PFSK-1 (cell line): ENCODE measurements at regions not wholly inside any gene's neighbourhood (a gene's known extent, or its start where the extent isn't known, plus 50 kb on each side); places are given as distances from the start of the nearest gene placed in this dataset.

Experiments used
- FOXP2 ChIP-seq: optimal IDR thresholded peaks from 2 replicates; pipeline ENCODE3; 2011; ENCODE audit warnings: borderline replicate concordance, control low read depth, inconsistent platforms; ENCODE audit not compliant: insufficient read depth; ENCODE audit errors: extremely low read length, extremely low read depth
- POLR2AphosphoS5 ChIP-seq: IDR thresholded peaks from 2 replicates; pipeline ENCODE4 v1.6.1; 2012; ENCODE audit warnings: low read depth, mild to moderate bottlenecking, control low read depth, low read length, moderate library complexity
- SIN3A ChIP-seq: IDR thresholded peaks from 2 replicates; pipeline ENCODE4 v1.6.1; 2012; ENCODE audit warnings: mild to moderate bottlenecking, low read length, moderate library complexity, borderline replicate concordance; ENCODE audit not compliant: insufficient read depth
- TAF1 ChIP-seq: IDR thresholded peaks from 2 replicates; pipeline ENCODE4 v1.6.1; 2012; ENCODE audit warnings: low read length, control low read depth, borderline replicate concordance; ENCODE audit not compliant: insufficient read depth
- TF ChIP-seq, protein P1 (sequence below), 2 experiments: IDR thresholded peaks; 2 replicates each; pipeline versions ENCODE4 v1.6.1 to v1.8.0; 2011 to 2012; ENCODE audit warnings: low read depth in 2 of 2, low read length in 2 of 2, control low read depth in 1 of 2, inconsistent platforms in 1 of 2, mild to moderate bottlenecking in 1 of 2, moderate library complexity in 1 of 2; ENCODE audit not compliant: insufficient read depth in 1 of 2

GRCh38 chr14:98958048-98958631 is 313.9 kb downstream of the BCL11B start:
- TF ChIP-seq, protein P1, sequence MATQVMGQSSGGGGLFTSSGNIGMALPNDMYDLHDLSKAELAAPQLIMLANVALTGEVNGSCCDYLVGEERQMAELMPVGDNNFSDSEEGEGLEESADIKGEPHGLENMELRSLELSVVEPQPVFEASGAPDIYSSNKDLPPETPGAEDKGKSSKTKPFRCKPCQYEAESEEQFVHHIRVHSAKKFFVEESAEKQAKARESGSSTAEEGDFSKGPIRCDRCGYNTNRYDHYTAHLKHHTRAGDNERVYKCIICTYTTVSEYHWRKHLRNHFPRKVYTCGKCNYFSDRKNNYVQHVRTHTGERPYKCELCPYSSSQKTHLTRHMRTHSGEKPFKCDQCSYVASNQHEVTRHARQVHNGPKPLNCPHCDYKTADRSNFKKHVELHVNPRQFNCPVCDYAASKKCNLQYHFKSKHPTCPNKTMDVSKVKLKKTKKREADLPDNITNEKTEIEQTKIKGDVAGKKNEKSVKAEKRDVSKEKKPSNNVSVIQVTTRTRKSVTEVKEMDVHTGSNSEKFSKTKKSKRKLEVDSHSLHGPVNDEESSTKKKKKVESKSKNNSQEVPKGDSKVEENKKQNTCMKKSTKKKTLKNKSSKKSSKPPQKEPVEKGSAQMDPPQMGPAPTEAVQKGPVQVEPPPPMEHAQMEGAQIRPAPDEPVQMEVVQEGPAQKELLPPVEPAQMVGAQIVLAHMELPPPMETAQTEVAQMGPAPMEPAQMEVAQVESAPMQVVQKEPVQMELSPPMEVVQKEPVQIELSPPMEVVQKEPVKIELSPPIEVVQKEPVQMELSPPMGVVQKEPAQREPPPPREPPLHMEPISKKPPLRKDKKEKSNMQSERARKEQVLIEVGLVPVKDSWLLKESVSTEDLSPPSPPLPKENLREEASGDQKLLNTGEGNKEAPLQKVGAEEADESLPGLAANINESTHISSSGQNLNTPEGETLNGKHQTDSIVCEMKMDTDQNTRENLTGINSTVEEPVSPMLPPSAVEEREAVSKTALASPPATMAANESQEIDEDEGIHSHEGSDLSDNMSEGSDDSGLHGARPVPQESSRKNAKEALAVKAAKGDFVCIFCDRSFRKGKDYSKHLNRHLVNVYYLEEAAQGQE (IDR thresholded peaks at IDR 0.05; ENCODE audit: insufficient read depth in 1 of 2, low read depth in 2 of 2, low read length in 2 of 2) = no peak
- no peak for TF ChIP-seq SIN3A
- no peak for TF ChIP-seq TAF1
- no peak for TF ChIP-seq FOXP2
- TF ChIP-seq POLR2AphosphoS5 = no peak

GRCh38 chr14:98958632-98959031 is 313.4 kb downstream of the BCL11B start:
- TF ChIP-seq POLR2AphosphoS5 = no peak
- no peak for TF ChIP-seq FOXP2
- no peak for TF ChIP-seq TAF1
- no peak for TF ChIP-seq SIN3A
- TF ChIP-seq, protein P1 (IDR thresholded peaks at IDR 0.05; ENCODE audit: insufficient read depth in 1 of 2, low read depth in 2 of 2, low read length in 2 of 2) = no peak

GRCh38 chr14:98959410-98959809 is 312.6 kb downstream of the BCL11B start:
- TF ChIP-seq POLR2AphosphoS5 (no peak), TAF1 (no peak), FOXP2 (no peak), SIN3A (no peak)
- TF ChIP-seq, protein P1 (IDR thresholded peaks at IDR 0.05; ENCODE audit: insufficient read depth in 1 of 2, low read depth in 2 of 2, low read length in 2 of 2) = no peak

DNA sequence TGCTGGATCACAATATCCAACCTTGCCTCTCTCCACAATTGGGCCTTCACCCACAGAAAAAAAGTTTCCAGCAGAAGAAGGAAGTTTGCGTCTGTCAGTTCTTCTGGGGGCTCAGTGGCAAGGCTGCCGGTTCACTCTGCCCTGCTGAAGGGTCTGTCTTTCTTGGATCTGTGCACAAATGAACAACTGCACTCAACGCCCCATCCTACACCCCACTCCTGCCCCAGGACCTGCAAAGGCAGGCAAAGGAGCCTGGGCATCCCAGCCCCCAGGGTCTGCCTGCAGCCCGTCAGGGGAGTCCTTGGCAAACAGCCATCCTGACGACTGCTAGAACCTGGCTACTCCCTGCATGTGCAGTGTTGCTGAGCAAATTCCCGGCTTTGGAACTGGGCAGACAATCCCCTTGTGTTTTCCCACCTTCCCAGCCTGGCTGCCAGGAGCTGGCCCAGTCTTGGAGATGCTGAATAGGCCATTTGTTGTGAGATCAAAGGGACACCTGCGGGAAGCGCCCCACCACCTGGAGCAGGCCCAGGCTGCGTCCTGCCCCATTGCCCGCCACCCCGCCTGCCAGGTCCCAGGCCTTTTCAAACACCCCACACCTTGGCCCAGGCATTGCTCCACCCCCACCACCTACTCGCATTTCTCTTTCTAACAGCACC is 311.9 kb downstream of the BCL11B start:
- TF ChIP-seq POLR2AphosphoS5 (no peak), TAF1 (no peak), FOXP2 (no peak), SIN3A (no peak)
- TF ChIP-seq, protein P1 (IDR thresholded peaks at IDR 0.05; ENCODE audit: insufficient read depth in 1 of 2, low read depth in 2 of 2, low read length in 2 of 2) = no peak

GRCh38 chr14:98960617-98961013 is 311.4 kb downstream of the BCL11B start:
- TF ChIP-seq FOXP2 (no peak), TAF1 (no peak), POLR2AphosphoS5 (no peak), SIN3A (no peak)
- TF ChIP-seq, protein P1 (IDR thresholded peaks at IDR 0.05; ENCODE audit: insufficient read depth in 1 of 2, low read depth in 2 of 2, low read length in 2 of 2) = no peak
